Stimulated activated CD4-positive, alpha-beta T cell treated with anti-CD3 and anti-CD28 coated beads, Interleukin-1b, Interleukin-23, amount 100 ng/mL, for 1 hour (primary cell): ENCODE measurements at regions not wholly inside any gene's neighbourhood (a gene's known extent, or its start where the extent isn't known, plus 50 kb on each side); places are given as distances from the start of the nearest gene placed in this dataset.

Experiments
- DNase-seq, 2 donors: peaks; one replicate each; pipeline ENCODE4 v3.0.0-alpha.2; 2020; ENCODE audit warnings: low read depth in 2 of 2

- no peak for DNase-seq
Measured at GRCh38 chr1:239212811-239213220, 173.6 kb upstream of the CHRM3 start.

- no peak for DNase-seq
Measured at GRCh38 chr1:239209591-239209990, 176.8 kb upstream of the CHRM3 start.

GRCh38 chr1:239204401-239204800 lies 182.0 kb upstream of the CHRM3 start:
- DNase-seq = no peak

GRCh38 chr1:239197871-239198270 lies 188.5 kb upstream of the CHRM3 start:
- DNase-seq = no peak

GRCh38 chr1:239189998-239190512 lies 196.3 kb upstream of the CHRM3 start:
- no peak for DNase-seq

GRCh38 chr1:239186487-239186886 lies 199.9 kb upstream of the CHRM3 start:
- no peak for DNase-seq

GRCh38 chr1:239185245-239185619 lies 201.1 kb upstream of the CHRM3 start:
- no peak for DNase-seq

GRCh38 chr1:239184561-239185244 lies 201.7 kb upstream of the CHRM3 start:
- DNase-seq = no peak

GRCh38 chr1:239178961-239179360 lies 207.4 kb upstream of the CHRM3 start:
- DNase-seq = no peak

GRCh38 chr1:239174880-239175279 lies 211.5 kb upstream of the CHRM3 start:
- no peak for DNase-seq

GRCh38 chr1:239170828-239171227 lies 215.5 kb upstream of the CHRM3 start:
- DNase-seq = no peak

- DNase-seq = no peak
Measured at GRCh38 chr1:239169276-239169675, 217.1 kb upstream of the CHRM3 start.

- DNase-seq = no peak
Measured at GRCh38 chr1:239164451-239165180, 221.8 kb upstream of the CHRM3 start.

- DNase-seq = no peak
Measured at GRCh38 chr1:239155466-239156091, 230.8 kb upstream of the CHRM3 start.

- DNase-seq = no peak
Measured at GRCh38 chr1:239151937-239152336, 234.4 kb upstream of the CHRM3 start.

GRCh38 chr1:239140968-239141367 lies 245.4 kb upstream of the CHRM3 start:
- no peak for DNase-seq

- no peak for DNase-seq
Measured at GRCh38 chr1:239139801-239140200, 246.6 kb upstream of the CHRM3 start.

GRCh38 chr1:239128541-239128940 lies 257.8 kb upstream of the CHRM3 start:
- no peak for DNase-seq

GRCh38 chr1:239126884-239127283 lies 259.5 kb upstream of the CHRM3 start:
- DNase-seq = no peak

GRCh38 chr1:239125893-239126292 lies 260.5 kb upstream of the CHRM3 start:
- no peak for DNase-seq

- DNase-seq = no peak
Measured at GRCh38 chr1:239125027-239125426, 261.3 kb upstream of the CHRM3 start.

- DNase-seq = no peak
Measured at GRCh38 chr1:239123260-239123659, 263.1 kb upstream of the CHRM3 start.
